ENCODE measurements at regions not wholly inside any gene's neighbourhood (a gene's known extent, or its start where the extent isn't known, plus 50 kb on each side); places are given as distances from the start of the nearest gene placed in this dataset.

DNA sequence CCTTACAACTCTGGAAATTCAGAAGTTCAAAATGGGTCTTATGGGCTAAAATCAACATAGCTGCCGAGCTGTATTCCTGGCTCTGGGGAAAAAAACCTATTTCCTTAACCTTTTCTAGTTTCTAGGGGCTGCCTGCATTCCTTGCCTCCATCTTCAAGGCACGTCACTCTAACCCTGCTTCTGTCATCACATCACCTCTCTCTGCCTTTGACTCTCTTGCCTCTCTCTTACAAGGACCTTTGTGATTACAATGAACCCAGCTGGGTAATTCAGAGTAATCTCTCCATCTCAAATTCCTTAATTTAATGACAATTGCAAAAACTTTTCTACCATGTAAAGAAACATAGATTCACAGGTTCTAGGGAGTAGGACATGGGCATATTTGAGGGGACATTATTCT is 103.1 kb upstream of the SMC2 start:
- DNase-seq (ENCODE audit: low spot score), result no peak

DNA sequence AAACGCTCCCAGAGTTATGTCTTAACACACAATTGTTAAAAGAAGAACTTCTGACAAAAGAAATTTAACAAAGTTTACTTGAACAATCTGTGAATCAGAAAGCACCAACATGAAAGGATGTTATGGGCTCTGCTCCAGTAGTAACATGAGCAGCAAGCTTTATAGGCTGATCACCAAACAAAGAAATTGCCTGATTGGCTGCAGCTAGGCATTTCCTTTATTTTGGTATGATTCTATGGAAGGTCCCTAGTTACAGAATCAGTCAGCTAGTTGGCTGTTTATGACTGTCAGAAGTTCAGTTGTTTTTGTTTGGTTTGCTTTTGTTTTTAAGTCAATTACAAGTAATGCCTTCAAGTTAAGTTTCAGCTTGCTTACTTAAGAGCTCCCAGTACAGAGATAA is 102.4 kb upstream of the SMC2 start:
- DNase-seq (ENCODE audit: low spot score), result no peak
- Mint-ChIP-seq H3K4me3 (ENCODE audit: unreplicated experiment) (no peak overlapping the region), H3K27me3 (ENCODE audit: low read depth) (peaks cover 6% of the 10 kb centered on the region), H3K4me1 (ENCODE audit: low read depth) (no peaks in the 10 kb centered on the region), H3K27ac (ENCODE audit: unreplicated experiment) (no peak overlapping the region), H3K9me3 (ENCODE audit: low read depth) (peaks cover 3% of the 10 kb centered on the region), H3K36me3 (ENCODE audit: low read depth) (no peaks in the 10 kb centered on the region)
- TF ChIP-seq, protein P1, sequence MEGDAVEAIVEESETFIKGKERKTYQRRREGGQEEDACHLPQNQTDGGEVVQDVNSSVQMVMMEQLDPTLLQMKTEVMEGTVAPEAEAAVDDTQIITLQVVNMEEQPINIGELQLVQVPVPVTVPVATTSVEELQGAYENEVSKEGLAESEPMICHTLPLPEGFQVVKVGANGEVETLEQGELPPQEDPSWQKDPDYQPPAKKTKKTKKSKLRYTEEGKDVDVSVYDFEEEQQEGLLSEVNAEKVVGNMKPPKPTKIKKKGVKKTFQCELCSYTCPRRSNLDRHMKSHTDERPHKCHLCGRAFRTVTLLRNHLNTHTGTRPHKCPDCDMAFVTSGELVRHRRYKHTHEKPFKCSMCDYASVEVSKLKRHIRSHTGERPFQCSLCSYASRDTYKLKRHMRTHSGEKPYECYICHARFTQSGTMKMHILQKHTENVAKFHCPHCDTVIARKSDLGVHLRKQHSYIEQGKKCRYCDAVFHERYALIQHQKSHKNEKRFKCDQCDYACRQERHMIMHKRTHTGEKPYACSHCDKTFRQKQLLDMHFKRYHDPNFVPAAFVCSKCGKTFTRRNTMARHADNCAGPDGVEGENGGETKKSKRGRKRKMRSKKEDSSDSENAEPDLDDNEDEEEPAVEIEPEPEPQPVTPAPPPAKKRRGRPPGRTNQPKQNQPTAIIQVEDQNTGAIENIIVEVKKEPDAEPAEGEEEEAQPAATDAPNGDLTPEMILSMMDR (IDR thresholded peaks at IDR 0.05), result no peak

More for the DNA sequence above, 103.1 kb upstream of the SMC2 start:
- Mint-ChIP-seq H3K36me3 (ENCODE audit: low read depth) (no peaks in the 10 kb centered on the region), H3K9me3 (ENCODE audit: low read depth) (peaks cover 3% of the 10 kb centered on the region), H3K4me3 (ENCODE audit: unreplicated experiment) (no peak overlapping the region), H3K27me3 (ENCODE audit: low read depth) (peaks cover 7% of the 10 kb centered on the region), H3K4me1 (ENCODE audit: low read depth) (no peaks in the 10 kb centered on the region), H3K27ac (ENCODE audit: unreplicated experiment) (no peak overlapping the region)
- TF ChIP-seq, protein P1 (IDR thresholded peaks at IDR 0.05), result no peak

DNA sequence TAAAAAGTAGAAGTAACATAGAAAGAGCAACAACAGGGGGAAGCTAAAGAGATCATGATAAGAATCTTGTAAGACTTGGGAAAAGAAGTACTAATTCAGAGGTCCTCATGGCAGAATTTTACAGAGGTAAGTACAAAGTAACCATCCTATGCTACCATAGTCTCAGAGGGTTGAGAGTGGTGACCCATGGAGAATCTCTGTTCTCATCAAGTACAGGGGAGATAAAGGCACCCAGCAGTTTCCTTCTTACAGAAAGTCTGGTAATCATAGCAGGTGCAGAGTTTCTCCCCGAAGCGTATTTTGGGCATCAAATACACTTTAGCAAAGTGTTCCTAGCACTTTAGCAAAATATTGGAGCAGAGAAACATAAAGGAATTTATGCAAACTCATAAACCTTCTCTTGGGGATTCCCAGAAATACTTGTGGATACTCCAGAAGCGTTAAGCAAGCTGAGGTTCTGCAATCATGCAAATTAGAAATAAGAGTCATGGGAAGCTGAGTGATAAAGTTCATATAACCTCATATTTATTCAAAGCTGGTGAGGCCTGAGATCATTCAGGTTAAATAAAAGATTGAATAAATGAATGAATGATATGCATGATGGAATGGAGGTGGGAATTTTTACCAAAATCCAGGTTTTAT is 101.0 kb upstream of the SMC2 start:
- no peaks in the 10 kb centered on the region for H3K4me1 Mint-ChIP-seq (ENCODE audit: low read depth)
- H3K27ac Mint-ChIP-seq (ENCODE audit: unreplicated experiment), result no peak overlapping the region
- peaks cover 6% of the 10 kb centered on the region for H3K27me3 Mint-ChIP-seq (ENCODE audit: low read depth)
- TF ChIP-seq, protein P1 (IDR thresholded peaks at IDR 0.05), result no peak
- H3K9me3 Mint-ChIP-seq (ENCODE audit: low read depth), result peaks cover 3% of the 10 kb centered on the region
- no peak for DNase-seq (ENCODE audit: low spot score)
- H3K4me3 Mint-ChIP-seq (ENCODE audit: unreplicated experiment), result no peak overlapping the region
- H3K36me3 Mint-ChIP-seq (ENCODE audit: low read depth), result no peaks in the 10 kb centered on the region

DNA sequence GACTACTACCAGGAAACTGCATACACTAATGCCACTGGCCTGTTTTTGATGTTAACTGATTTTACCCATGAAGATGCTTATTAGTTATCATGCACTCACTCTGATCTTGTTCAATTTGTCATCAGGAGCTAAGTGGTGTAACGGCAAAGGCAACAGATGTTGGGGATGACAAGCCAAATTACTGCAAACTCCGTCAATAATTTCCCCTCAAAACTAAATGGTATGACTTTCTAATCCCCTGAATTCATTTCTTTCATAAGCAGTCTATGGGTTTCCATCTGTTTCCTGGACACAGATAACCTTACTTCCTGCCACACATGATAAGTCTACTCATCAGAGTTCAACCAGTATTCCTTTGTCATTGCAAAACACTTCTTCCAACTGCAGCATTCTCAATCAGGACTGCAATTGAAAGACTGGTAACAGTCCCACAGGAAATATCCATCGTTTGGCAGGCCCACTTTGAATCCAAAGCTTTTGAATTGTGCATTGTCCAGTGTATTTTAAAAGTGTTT is 96.2 kb upstream of the SMC2 start:
- no peaks in the 10 kb centered on the region for H3K4me1 Mint-ChIP-seq (ENCODE audit: low read depth)
- H3K4me3 Mint-ChIP-seq (ENCODE audit: unreplicated experiment), result no peak overlapping the region
- TF ChIP-seq, protein P1 (IDR thresholded peaks at IDR 0.05), result no peak
- H3K27me3 Mint-ChIP-seq (ENCODE audit: low read depth), result peaks cover 11% of the 10 kb centered on the region
- H3K36me3 Mint-ChIP-seq (ENCODE audit: low read depth), result no peaks in the 10 kb centered on the region
- no peak for DNase-seq (ENCODE audit: low spot score)
- H3K9me3 Mint-ChIP-seq (ENCODE audit: low read depth), result peaks cover 3% of the 10 kb centered on the region
- H3K27ac Mint-ChIP-seq (ENCODE audit: unreplicated experiment), result no peak overlapping the region

DNA sequence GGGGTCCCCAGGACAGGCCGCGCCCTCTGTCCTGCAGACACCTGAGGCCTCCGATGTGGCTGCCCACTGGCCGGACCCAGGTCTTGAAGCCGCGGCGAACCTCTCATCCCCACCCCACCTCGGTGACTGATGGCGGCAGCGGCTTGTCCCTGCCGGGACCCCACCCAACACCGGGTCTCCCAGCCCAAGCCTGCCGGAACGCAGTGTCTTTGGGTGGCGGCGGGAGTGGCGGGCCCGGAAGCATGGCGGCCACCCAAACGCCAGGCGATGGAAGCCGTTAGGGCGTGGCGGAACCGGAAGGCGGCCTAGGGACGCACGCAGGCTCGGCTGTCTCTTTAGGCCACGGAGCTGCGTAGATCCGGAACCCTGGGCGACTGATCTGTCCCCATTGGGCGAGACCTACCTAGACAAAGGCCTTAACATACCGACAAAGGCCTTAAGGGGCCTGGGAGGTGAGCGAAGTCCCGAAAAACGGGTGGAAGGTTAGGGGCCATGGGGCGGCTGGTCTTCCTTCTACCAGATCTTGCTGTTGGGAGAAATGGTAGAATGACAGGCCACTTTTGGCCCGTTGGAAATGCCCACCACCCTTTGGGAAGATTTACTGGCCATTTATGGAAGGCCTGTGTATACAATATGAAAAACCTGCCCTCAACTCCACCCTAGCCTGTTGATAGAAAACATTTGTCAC is 94.6 kb upstream of the SMC2 start:
- DNase-seq (ENCODE audit: low spot score), result peak; percentile 91
- Mint-ChIP-seq H3K9me3 (ENCODE audit: low read depth) (peaks cover 3% of the 10 kb centered on the region), H3K36me3 (ENCODE audit: low read depth) (no peaks in the 10 kb centered on the region), H3K4me3 (ENCODE audit: unreplicated experiment) (no peak overlapping the region), H3K4me1 (ENCODE audit: low read depth) (no peaks in the 10 kb centered on the region), H3K27me3 (ENCODE audit: low read depth) (peaks cover 17% of the 10 kb centered on the region), H3K27ac (ENCODE audit: unreplicated experiment) (no peak overlapping the region)
- TF ChIP-seq, protein P1 (IDR thresholded peaks at IDR 0.05), result no peak
